ENCODE measurements at regions not wholly inside any gene's neighbourhood (a gene's known extent, or its start where the extent isn't known, plus 50 kb on each side); places are given as distances from the start of the nearest gene placed in this dataset.

DNA sequence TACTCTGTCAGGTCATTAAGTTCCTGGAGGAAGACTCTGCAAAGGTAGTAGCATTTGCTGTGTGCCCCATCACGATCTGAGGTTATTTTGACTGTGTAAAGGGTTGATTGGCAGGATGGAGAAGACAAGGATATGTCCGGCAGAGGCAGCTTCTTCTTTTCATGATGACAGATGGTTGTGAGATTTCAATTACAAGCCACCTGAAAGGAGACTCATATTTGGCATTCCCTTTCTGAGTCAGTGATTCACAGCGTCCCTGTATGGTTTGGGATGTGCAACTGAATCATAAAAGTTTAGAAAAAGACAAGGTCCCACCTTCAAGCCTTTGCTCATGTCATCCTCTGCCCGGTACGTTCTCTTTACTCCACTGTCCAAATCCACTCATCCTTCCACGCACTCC is 113.4 kb downstream of the MTNR1B start:
- TF ChIP-seq POLR2A (IDR thresholded peaks at IDR 0.05; ENCODE audit: low read depth, low read length): no peak
- TF ChIP-seq TAF1 (IDR thresholded peaks at IDR 0.05; ENCODE audit: low read depth, low read length): no peak
- no peak for TF ChIP-seq PAX5 (IDR thresholded peaks at IDR 0.05; ENCODE audit: insufficient read depth, low read length, severe bottlenecking)
- no peak for TF ChIP-seq POLR2AphosphoS5 (IDR thresholded peaks at IDR 0.05; ENCODE audit: low read depth, low read length)
- TF ChIP-seq SPI1 (IDR thresholded peaks at IDR 0.05; ENCODE audit: low read depth, low read length): no peak
